Mammary epithelial cell (primary cell): ENCODE measurements at regions not wholly inside any gene's neighbourhood (a gene's known extent, or its start where the extent isn't known, plus 50 kb on each side); places are given as distances from the start of the nearest gene placed in this dataset.

ENCODE experiments used
- EZH2 ChIP-seq: IDR thresholded peaks from 2 replicates; pipeline ENCODE4 v1.6.1; 2012; ENCODE audit warnings: low read length, inconsistent platforms, borderline replicate concordance
- TF ChIP-seq, protein P1 (sequence below), 2 donors: IDR thresholded peaks in 1 of 2; conservative IDR thresholded peaks in 1 of 2; 2 replicates each; pipeline ENCODE4 v1.5.1; 2011 to 2012; ENCODE audit warnings: inconsistent platforms in 2 of 2, low read length in 2 of 2, mild to moderate bottlenecking in 2 of 2, control low read depth in 1 of 2, low read depth in 1 of 2; ENCODE audit not compliant: insufficient read depth in 1 of 2; ENCODE audit errors: extremely low read depth in 1 of 2

DNA sequence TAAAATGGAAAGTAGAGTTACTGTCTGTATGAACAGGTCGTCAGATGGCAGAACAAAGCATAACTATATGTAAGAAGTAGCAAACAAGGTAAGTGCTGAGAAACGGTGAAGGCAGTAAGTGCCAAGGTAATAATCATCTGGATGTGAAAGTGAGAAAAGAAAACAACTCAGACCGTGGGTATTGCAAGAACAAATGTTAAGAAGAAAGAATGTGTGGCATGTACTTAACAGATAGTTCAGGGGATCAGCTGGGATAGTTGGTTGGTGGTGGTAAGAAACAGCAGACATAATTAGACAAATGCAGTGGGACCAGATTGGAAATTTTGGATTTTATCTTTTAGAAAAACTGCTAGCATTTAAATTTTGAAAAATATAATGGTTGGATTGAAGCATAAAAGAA lies 375.8 kb upstream of the NXPH2 start:
- TF ChIP-seq, protein P1, sequence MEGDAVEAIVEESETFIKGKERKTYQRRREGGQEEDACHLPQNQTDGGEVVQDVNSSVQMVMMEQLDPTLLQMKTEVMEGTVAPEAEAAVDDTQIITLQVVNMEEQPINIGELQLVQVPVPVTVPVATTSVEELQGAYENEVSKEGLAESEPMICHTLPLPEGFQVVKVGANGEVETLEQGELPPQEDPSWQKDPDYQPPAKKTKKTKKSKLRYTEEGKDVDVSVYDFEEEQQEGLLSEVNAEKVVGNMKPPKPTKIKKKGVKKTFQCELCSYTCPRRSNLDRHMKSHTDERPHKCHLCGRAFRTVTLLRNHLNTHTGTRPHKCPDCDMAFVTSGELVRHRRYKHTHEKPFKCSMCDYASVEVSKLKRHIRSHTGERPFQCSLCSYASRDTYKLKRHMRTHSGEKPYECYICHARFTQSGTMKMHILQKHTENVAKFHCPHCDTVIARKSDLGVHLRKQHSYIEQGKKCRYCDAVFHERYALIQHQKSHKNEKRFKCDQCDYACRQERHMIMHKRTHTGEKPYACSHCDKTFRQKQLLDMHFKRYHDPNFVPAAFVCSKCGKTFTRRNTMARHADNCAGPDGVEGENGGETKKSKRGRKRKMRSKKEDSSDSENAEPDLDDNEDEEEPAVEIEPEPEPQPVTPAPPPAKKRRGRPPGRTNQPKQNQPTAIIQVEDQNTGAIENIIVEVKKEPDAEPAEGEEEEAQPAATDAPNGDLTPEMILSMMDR (conservative IDR thresholded peaks at IDR 0.05 in 1 of 2, IDR thresholded peaks at IDR 0.05 in 1 of 2; ENCODE audit: extremely low read depth in 1 of 2, insufficient read depth in 1 of 2, low read depth in 1 of 2, low read length in 2 of 2): no peak
- TF ChIP-seq EZH2: no peak
